ENCODE measurements at regions not wholly inside any gene's neighbourhood (a gene's known extent, or its start where the extent isn't known, plus 50 kb on each side); places are given as distances from the start of the nearest gene placed in this dataset.

GRCh38 chr1:96002969-96003964 is 718.3 kb upstream of the PTBP2 start (continued):
- TF ChIP-seq EP300 (IDR thresholded peaks at IDR 0.05; ENCODE audit: borderline replicate concordance in 1 of 2, low read depth in 2 of 2, low read length in 2 of 2), result no peak
- 0 out of 2 replicates have a peak, but pooled peaks have one; percentile 12 for TF ChIP-seq TCF12 (IDR thresholded peaks at IDR 0.05; ENCODE audit: low read depth, low read length)
- TF ChIP-seq CTCF (IDR thresholded peaks at IDR 0.05; ENCODE audit: control extremely low read depth in 1 of 3, insufficient read depth in 1 of 3, low read depth in 1 of 3, low read length in 3 of 3), result no peak
- no peak for TF ChIP-seq RBBP5 (IDR thresholded peaks at IDR 0.05; ENCODE audit: borderline replicate concordance, low read depth, low read length)
- TF ChIP-seq SP1 (IDR thresholded peaks at IDR 0.05; ENCODE audit: low read depth, low read length), result peak; percentile 65
- TF ChIP-seq ZNF274 (IDR thresholded peaks at IDR 0.05; ENCODE audit: borderline replicate concordance, extremely low read depth, low read length), result no peak
- TF ChIP-seq RAD21 (IDR thresholded peaks at IDR 0.05 in 1 of 2, conservative IDR thresholded peaks at IDR 0.05 in 1 of 2; ENCODE audit: low read depth in 2 of 2, low read length in 2 of 2), result no peak
- no peak for TF ChIP-seq CHD1 (IDR thresholded peaks at IDR 0.05; ENCODE audit: low read depth, low read length)
- TF ChIP-seq TBP (IDR thresholded peaks at IDR 0.05; ENCODE audit: low read depth, low read length), result no peak
- TF ChIP-seq MAFK (IDR thresholded peaks at IDR 0.05; ENCODE audit: low read depth, low read length), result no peak
- TF ChIP-seq RNF2 (IDR thresholded peaks at IDR 0.05; ENCODE audit: borderline replicate concordance, low read depth, low read length, missing control alignments, poor library complexity, severe bottlenecking), result no peak
- TF ChIP-seq SP4 (IDR thresholded peaks at IDR 0.05; ENCODE audit: low read length), result no peak
- TF ChIP-seq NRF1 (IDR thresholded peaks at IDR 0.05; ENCODE audit: low read depth, low read length), result no peak
- no peak for TF ChIP-seq BCL11A (IDR thresholded peaks at IDR 0.05; ENCODE audit: low read depth in 2 of 2, low read length in 2 of 2)
- TF ChIP-seq SIX5 (IDR thresholded peaks at IDR 0.05; ENCODE audit: low read depth, low read length), result no peak
- no peak for TF ChIP-seq ATF3 (IDR thresholded peaks at IDR 0.05; ENCODE audit: insufficient read depth, low read depth, low read length)
- TF ChIP-seq PHF8 (conservative IDR thresholded peaks at IDR 0.05; ENCODE audit: low read depth, low read length), result no peak
- TF ChIP-seq JUN (IDR thresholded peaks at IDR 0.05; ENCODE audit: low read depth, low read length), result no peak
- no peak for TF ChIP-seq SIN3A (conservative IDR thresholded peaks at IDR 0.05 in 1 of 2, IDR thresholded peaks at IDR 0.05 in 1 of 2; ENCODE audit: low read depth in 1 of 2, low read length in 2 of 2)
- no peak for TF ChIP-seq SP2 (IDR thresholded peaks at IDR 0.05; ENCODE audit: low read length)

Measured in H1 (cell line).